ENCODE measurements at regions not wholly inside any gene's neighbourhood (a gene's known extent, or its start where the extent isn't known, plus 50 kb on each side); places are given as distances from the start of the nearest gene placed in this dataset.

DNA sequence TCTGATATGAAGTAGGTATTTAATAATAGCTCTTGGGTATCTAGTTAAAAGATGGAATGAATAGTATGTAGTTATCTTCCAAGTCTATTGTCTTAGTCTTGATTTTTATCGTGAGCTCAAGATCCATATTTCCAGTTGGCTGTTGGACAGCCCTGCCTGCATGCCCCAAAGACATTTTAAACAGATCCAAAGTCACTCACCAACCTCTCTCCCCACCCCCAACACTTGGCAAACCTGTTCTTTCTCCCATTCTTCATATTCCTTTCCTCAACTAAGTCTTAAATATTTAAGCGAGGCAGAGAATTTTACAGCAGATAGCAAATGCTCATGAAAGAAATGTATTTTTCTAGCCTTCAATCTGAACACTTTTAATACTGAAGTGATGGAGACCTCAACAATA is 80.7 kb upstream of the PALS2 start:
- TF ChIP-seq POLR2A (IDR thresholded peaks at IDR 0.05): no peak
- TF ChIP-seq, protein P1, sequence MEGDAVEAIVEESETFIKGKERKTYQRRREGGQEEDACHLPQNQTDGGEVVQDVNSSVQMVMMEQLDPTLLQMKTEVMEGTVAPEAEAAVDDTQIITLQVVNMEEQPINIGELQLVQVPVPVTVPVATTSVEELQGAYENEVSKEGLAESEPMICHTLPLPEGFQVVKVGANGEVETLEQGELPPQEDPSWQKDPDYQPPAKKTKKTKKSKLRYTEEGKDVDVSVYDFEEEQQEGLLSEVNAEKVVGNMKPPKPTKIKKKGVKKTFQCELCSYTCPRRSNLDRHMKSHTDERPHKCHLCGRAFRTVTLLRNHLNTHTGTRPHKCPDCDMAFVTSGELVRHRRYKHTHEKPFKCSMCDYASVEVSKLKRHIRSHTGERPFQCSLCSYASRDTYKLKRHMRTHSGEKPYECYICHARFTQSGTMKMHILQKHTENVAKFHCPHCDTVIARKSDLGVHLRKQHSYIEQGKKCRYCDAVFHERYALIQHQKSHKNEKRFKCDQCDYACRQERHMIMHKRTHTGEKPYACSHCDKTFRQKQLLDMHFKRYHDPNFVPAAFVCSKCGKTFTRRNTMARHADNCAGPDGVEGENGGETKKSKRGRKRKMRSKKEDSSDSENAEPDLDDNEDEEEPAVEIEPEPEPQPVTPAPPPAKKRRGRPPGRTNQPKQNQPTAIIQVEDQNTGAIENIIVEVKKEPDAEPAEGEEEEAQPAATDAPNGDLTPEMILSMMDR (IDR thresholded peaks at IDR 0.05): no peak
- TF ChIP-seq EP300 (IDR thresholded peaks at IDR 0.05): no peak
- TF ChIP-seq POLR2AphosphoS5 (IDR thresholded peaks at IDR 0.05): no peak

All from stomach (tissue), 4 donors.